ENCODE measurements at regions not wholly inside any gene's neighbourhood (a gene's known extent, or its start where the extent isn't known, plus 50 kb on each side); places are given as distances from the start of the nearest gene placed in this dataset.
"Not testable (repeated sequence)": the region's sequence is repeated elsewhere in the genome, so short reads cannot be mapped to it uniquely, and the experiment has no call there.

DNA sequence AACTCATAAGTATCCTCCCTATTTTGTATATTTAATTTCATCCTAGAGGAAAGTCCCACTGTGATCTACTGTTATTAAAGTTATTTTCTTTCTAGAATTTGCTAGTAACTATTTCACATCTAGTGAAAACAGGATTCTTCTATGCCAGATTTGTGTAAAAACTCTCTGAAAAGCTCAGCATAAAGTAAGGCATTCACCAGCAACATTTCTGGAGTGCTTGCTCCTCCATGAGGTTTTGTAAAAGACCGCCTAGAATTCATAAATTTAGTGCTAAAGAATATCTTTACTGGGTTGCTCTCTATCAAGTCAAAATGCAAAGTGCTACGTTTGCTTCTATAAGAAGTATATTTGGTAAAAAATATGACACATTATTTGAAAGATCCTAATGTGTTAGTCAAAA is 173.5 kb upstream of the IRAK1BP1 start:
- no peak for DNase-seq (ENCODE audit: low spot score)

DNA sequence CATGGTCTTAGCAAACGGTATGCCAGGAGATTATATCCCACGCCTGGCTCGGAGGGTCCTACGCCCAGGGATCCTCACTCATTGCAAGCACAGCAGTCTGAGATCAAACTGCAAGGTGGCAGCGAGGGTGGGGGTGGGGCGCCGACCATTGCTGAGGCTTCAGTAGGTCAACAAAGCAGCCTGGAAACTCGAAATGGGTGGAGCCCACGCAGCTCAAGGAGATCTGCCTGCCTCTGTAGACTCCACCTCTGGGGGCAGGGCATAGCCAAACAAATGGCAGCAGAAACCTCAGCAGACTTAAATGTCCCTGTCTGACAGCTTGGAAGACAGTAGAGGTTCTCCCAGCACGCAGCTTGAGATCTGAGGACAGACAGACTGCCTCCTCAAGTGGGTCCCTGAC is 172.7 kb upstream of the IRAK1BP1 start:
- H3K4me1 ChIP-seq (ENCODE audit: control insufficient read depth in 4 of 4, insufficient read depth in 4 of 4, low read length in 3 of 4); H3K36me3 ChIP-seq (ENCODE audit: control insufficient read depth in 4 of 4, insufficient read depth in 3 of 4, low read depth in 1 of 4, low read length in 3 of 4); DNase-seq (ENCODE audit: low spot score); H3K9ac ChIP-seq (ENCODE audit: low read depth in 1 of 2, low read length in 2 of 2); H3K27me3 ChIP-seq (ENCODE audit: control insufficient read depth in 4 of 4, insufficient read depth in 4 of 4, low read length in 3 of 4); H3K4me3 ChIP-seq (ENCODE audit: low read depth in 1 of 3, low read length in 3 of 3); H3K9me3 ChIP-seq (ENCODE audit: control insufficient read depth in 4 of 4, low read length in 3 of 4); H3K27ac ChIP-seq (ENCODE audit: low read depth in 1 of 2, low read length in 2 of 2): not testable (repeated sequence)
- 78% methylated on average over 10 of the region's 10 CpGs for WGBS

More for the DNA sequence above, 173.5 kb upstream of the IRAK1BP1 start:
- H3K9me3 ChIP-seq (ENCODE audit: control insufficient read depth in 4 of 4, low read length in 3 of 4) = no peaks in the 10 kb centered on the region
- TF ChIP-seq RAD21 (IDR thresholded peaks at IDR 0.05) (peak in 1 of 2 donors; percentile 37), MAX (IDR thresholded peaks at IDR 0.05) (no peak), ZBTB33 (IDR thresholded peaks at IDR 0.05) (no peak)
- no peak overlapping the region for H3K27ac ChIP-seq (ENCODE audit: low read depth in 1 of 2, low read length in 2 of 2)
- H3K4me1 ChIP-seq (ENCODE audit: control insufficient read depth in 4 of 4, insufficient read depth in 4 of 4, low read length in 3 of 4) = no peaks in the 10 kb centered on the region
- no peak overlapping the region for H3K4me3 ChIP-seq (ENCODE audit: low read depth in 1 of 3, low read length in 3 of 3)
- no peak overlapping the region for H3K9ac ChIP-seq (ENCODE audit: low read depth in 1 of 2, low read length in 2 of 2)
- H3K27me3 ChIP-seq (ENCODE audit: control insufficient read depth in 4 of 4, insufficient read depth in 4 of 4, low read length in 3 of 4) = no peaks in the 10 kb centered on the region
- WGBS = 68% methylated on average over 2 of the region's 2 CpGs
- no peaks in the 10 kb centered on the region for H3K36me3 ChIP-seq (ENCODE audit: control insufficient read depth in 4 of 4, insufficient read depth in 3 of 4, low read depth in 1 of 4, low read length in 3 of 4)

- no peak for DNase-seq (ENCODE audit: low spot score)
- Histone ChIP-seq H3K4me1 (ENCODE audit: control insufficient read depth in 4 of 4, insufficient read depth in 4 of 4, low read length in 3 of 4) (no peaks in the 10 kb centered on the region), H3K9ac (ENCODE audit: low read depth in 1 of 2, low read length in 2 of 2) (no peak overlapping the region), H3K9me3 (ENCODE audit: control insufficient read depth in 4 of 4, low read length in 3 of 4) (no peaks in the 10 kb centered on the region), H3K27me3 (ENCODE audit: control insufficient read depth in 4 of 4, insufficient read depth in 4 of 4, low read length in 3 of 4) (no peaks in the 10 kb centered on the region), H3K4me3 (ENCODE audit: low read depth in 1 of 3, low read length in 3 of 3) (no peak overlapping the region), H3K27ac (ENCODE audit: low read depth in 1 of 2, low read length in 2 of 2) (no peak overlapping the region), H3K36me3 (ENCODE audit: control insufficient read depth in 4 of 4, insufficient read depth in 3 of 4, low read depth in 1 of 4, low read length in 3 of 4) (no peaks in the 10 kb centered on the region)
- no peak for TF ChIP-seq RXRA (IDR thresholded peaks at IDR 0.05)
- TF ChIP-seq MAX (IDR thresholded peaks at IDR 0.05) = no peak
- TF ChIP-seq, protein P1, sequence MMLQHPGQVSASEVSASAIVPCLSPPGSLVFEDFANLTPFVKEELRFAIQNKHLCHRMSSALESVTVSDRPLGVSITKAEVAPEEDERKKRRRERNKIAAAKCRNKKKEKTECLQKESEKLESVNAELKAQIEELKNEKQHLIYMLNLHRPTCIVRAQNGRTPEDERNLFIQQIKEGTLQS (IDR thresholded peaks at IDR 0.05) = no peak
- TF ChIP-seq CTCF (IDR thresholded peaks at IDR 0.05; ENCODE audit: low read depth, low read length, missing input control) = no peak
- no peak for TF ChIP-seq JUND (IDR thresholded peaks at IDR 0.05)
- TF ChIP-seq EGR1 (IDR thresholded peaks at IDR 0.05; ENCODE audit: low read depth in 2 of 2) = no peak
- 78% methylated on average over 1 of the region's 1 CpG for WGBS
Observed at GRCh38 chr6:78700991-78701390, 166.4 kb upstream of the IRAK1BP1 start.

GRCh38 chr6:78701407-78701806 is 165.9 kb upstream of the IRAK1BP1 start:
- 76% methylated on average over 2 of the region's 2 CpGs for WGBS

More at GRCh38 chr6:78701407-78701806, 165.9 kb upstream of the IRAK1BP1 start:
- no peaks in the 10 kb centered on the region for H3K4me1 ChIP-seq (ENCODE audit: control insufficient read depth in 4 of 4, insufficient read depth in 4 of 4, low read length in 3 of 4)
- TF ChIP-seq CTCF (IDR thresholded peaks at IDR 0.05; ENCODE audit: low read depth, low read length, missing input control) (no peak), SP1 (IDR thresholded peaks at IDR 0.05) (no peak)
- H3K9me3 ChIP-seq (ENCODE audit: control insufficient read depth in 4 of 4, low read length in 3 of 4) = no peaks in the 10 kb centered on the region
- H3K4me3 ChIP-seq (ENCODE audit: low read depth in 1 of 3, low read length in 3 of 3) = no peak overlapping the region
- no peaks in the 10 kb centered on the region for H3K36me3 ChIP-seq (ENCODE audit: control insufficient read depth in 4 of 4, insufficient read depth in 3 of 4, low read depth in 1 of 4, low read length in 3 of 4)
- H3K27me3 ChIP-seq (ENCODE audit: control insufficient read depth in 4 of 4, insufficient read depth in 4 of 4, low read length in 3 of 4) = no peaks in the 10 kb centered on the region
- H3K27ac ChIP-seq (ENCODE audit: low read depth in 1 of 2, low read length in 2 of 2) = no peak overlapping the region
- no peak overlapping the region for H3K9ac ChIP-seq (ENCODE audit: low read depth in 1 of 2, low read length in 2 of 2)
- no peak for DNase-seq (ENCODE audit: low spot score)
